ENCODE measurements at regions not wholly inside any gene's neighbourhood (a gene's known extent, or its start where the extent isn't known, plus 50 kb on each side); places are given as distances from the start of the nearest gene placed in this dataset.

DNA sequence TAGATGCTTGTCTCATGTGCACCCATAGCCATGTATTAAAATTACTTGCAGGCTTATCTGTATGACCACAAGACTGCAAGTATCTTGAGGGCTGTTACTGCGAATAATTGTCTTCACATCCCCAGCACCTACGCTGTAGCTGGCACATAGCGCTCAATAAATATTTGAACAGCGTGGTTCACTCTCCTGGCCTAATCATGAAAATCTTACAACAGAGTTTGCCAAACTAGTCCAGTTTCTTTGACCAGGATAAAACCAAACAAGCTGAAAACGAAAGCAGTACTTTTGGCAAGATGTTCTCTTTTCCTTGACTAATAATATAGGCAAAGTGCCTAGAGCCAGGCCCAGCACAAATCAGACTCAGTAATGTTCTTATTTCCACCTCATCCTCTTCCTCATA is 106.7 kb downstream of the RPS29 start:
- FAIRE-seq: no peak
- H3K27me3 ChIP-seq: no peaks in the 10 kb centered on the region
- no peaks in the 10 kb centered on the region for H3K9me3 ChIP-seq
- H3K4me1 ChIP-seq: peaks cover 0 to 12% (median 8%) of the 10 kb centered on the region in 3 donors
- ATAC-seq: peak; percentile 97 to 99 (median 98)
- H3K27ac ChIP-seq: peak overlapping the region in 2 of 4 donors; percentile 29 to 30
- intact Hi-C loops (cut with DNase I): no loop called here
- no peaks in the 10 kb centered on the region for H3K36me3 ChIP-seq
- 12 to 15% methylated on average over 5 of the region's 5 CpGs for WGBS, 2 donors
- DNase-seq: peak in 4 of 6 donors; percentile 36 to 44 (median 44)
- TF ChIP-seq, protein P1, sequence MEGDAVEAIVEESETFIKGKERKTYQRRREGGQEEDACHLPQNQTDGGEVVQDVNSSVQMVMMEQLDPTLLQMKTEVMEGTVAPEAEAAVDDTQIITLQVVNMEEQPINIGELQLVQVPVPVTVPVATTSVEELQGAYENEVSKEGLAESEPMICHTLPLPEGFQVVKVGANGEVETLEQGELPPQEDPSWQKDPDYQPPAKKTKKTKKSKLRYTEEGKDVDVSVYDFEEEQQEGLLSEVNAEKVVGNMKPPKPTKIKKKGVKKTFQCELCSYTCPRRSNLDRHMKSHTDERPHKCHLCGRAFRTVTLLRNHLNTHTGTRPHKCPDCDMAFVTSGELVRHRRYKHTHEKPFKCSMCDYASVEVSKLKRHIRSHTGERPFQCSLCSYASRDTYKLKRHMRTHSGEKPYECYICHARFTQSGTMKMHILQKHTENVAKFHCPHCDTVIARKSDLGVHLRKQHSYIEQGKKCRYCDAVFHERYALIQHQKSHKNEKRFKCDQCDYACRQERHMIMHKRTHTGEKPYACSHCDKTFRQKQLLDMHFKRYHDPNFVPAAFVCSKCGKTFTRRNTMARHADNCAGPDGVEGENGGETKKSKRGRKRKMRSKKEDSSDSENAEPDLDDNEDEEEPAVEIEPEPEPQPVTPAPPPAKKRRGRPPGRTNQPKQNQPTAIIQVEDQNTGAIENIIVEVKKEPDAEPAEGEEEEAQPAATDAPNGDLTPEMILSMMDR (IDR thresholded peaks at IDR 0.05): no peak
- H3K4me3 ChIP-seq: no peak overlapping the region

DNA sequence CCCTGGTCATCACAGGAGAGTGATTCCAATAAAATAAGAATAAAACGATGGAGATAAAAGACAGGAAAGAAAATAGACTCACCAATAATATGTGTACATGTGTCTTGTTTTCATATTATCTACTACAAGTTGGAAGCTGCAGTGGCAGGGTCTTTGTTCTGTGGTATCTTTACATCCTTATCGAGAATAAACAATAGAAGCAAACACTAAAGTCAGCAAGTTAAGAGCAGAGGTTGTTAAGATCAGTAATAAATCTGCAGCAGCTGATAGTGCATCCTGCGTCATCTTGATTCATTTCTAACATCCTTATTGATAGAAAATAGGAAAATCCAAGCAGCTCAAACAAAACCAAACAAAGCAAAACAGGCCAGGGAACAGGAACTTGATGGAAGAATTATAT is 107.4 kb downstream of the RPS29 start:
- Histone ChIP-seq H3K27ac (no peak overlapping the region), H3K4me1 (peaks cover 0 to 12% (median 8%) of the 10 kb centered on the region in 3 donors), H3K36me3 (no peaks in the 10 kb centered on the region), H3K4me3 (no peak overlapping the region), H3K9me3 (no peaks in the 10 kb centered on the region), H3K27me3 (no peaks in the 10 kb centered on the region)
- intact Hi-C loops (cut with DNase I): no loop called here
- DNase-seq (no peak), FAIRE-seq (no peak), ATAC-seq (no peak)
- 40 to 42% methylated on average over 3 of the region's 3 CpGs for WGBS, 2 donors
- TF ChIP-seq, protein P1 (IDR thresholded peaks at IDR 0.05): no peak

DNA sequence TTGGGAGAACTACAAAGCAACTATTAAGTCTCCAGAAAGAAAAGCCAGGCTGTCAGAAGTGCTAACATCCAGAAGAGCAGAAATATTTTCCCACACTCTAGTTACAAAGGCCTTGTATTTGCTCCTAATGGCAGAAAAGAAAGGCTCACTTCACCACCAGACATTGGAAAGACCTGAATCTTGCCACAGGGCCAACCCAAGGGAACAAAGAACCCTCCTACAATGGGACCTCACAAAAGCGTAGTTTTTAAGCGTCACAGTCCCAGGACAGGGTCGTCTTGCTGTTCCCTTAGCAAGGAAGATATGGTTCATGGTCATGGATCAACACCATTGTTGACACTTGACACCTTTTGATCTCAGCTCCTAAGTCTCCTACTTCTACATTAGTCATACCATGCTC is 119.1 kb downstream of the RPS29 start:
- Histone ChIP-seq H3K4me1 (no peaks in the 10 kb centered on the region), H3K27ac (no peak overlapping the region), H3K4me3 (no peak overlapping the region), H3K36me3 (no peaks in the 10 kb centered on the region), H3K27me3 (no peaks in the 10 kb centered on the region), H3K9me3 (no peaks in the 10 kb centered on the region)
- no peak for DNase-seq
- intact Hi-C loops (cut with DNase I): no loop called here
- no peak for FAIRE-seq
- ATAC-seq: no peak
- TF ChIP-seq, protein P1 (IDR thresholded peaks at IDR 0.05): no peak
- 80 to 88% methylated on average over 3 of the region's 3 CpGs for WGBS, 2 donors

DNA sequence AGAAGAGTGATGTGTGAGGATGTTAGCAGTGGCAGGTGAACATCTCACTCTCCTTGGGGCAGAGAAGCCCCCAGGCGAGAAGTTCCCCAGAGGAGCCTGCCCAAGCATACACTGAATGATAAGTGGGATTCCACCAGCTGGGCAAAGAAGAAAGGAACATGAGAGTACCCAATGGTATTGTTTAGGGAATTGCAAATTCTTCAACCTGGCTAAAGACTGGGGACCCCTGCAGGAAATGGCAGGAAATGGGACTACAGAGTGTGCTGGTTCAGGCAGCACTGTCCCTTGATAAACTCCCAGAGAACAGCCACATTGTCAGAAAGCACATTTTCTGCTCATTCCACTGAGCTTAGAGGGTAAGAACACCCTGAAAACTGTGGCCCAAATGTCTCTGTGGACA is 121.3 kb downstream of the RPS29 start:
- Histone ChIP-seq H3K4me1 (no peaks in the 10 kb centered on the region), H3K36me3 (no peaks in the 10 kb centered on the region), H3K9me3 (no peaks in the 10 kb centered on the region), H3K27me3 (no peaks in the 10 kb centered on the region), H3K27ac (no peak overlapping the region), H3K4me3 (no peak overlapping the region)
- ATAC-seq (no peak), FAIRE-seq (no peak), DNase-seq (no peak)
- WGBS, 2 donors: 85 to 88% methylated on average over 1 of the region's 1 CpG
- intact Hi-C loops (cut with DNase I): no loop called here
- TF ChIP-seq, protein P1 (IDR thresholded peaks at IDR 0.05): no peak

DNA sequence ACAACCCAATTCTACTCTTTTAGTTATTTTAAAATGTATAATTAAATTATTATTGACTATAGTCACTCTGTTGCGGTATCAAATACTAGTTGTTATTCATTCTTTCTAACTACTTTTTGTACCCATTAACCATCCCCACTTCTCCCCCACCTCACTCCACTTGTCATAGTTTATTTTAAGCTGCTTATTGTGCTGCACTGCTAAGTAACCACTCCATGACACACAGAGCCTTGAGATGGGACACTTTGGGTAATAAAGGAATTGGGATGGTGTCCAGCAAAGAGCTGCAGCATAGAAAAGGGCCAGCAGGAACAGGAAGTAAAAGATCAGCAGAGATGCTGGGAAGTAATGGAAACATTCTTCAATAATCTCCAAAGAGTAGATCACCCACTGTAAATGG is 123.0 kb downstream of the RPS29 start:
- Histone ChIP-seq H3K27ac (no peak overlapping the region), H3K4me1 (no peaks in the 10 kb centered on the region), H3K36me3 (no peaks in the 10 kb centered on the region), H3K9me3 (no peaks in the 10 kb centered on the region), H3K27me3 (no peaks in the 10 kb centered on the region), H3K4me3 (no peak overlapping the region)
- DNase-seq (no peak), ATAC-seq (no peak), FAIRE-seq (no peak)
- TF ChIP-seq, protein P1 (IDR thresholded peaks at IDR 0.05): no peak
- 92 to 100% methylated on average over 1 of the region's 1 CpG for WGBS, 2 donors
- intact Hi-C loops (cut with DNase I): no loop called here

Measured in pancreas (tissue), 10 donors.